Heart left ventricle (tissue), 13 donors: ENCODE measurements at regions not wholly inside any gene's neighbourhood (a gene's known extent, or its start where the extent isn't known, plus 50 kb on each side); places are given as distances from the start of the nearest gene placed in this dataset.

Experiments
- CTCF ChIP-seq, 12 donors: fragments of 200-600 bp; sonication (generic) in 4 of 12; IDR thresholded peaks; one replicate each; pipeline versions ENCODE4 v1.5.0 to v1.8.0; 2018 to 2022; ENCODE audit warnings: antibody characterized with exemption in 12 of 12, mild to moderate bottlenecking in 5 of 12
- POLR2A ChIP-seq, 2 donors: fragments of 450-650 bp; IDR thresholded peaks; one replicate each; pipeline ENCODE4 v1.6.1; 2017; ENCODE audit warnings: antibody characterized with exemption in 2 of 2, mild to moderate bottlenecking in 2 of 2, moderate library complexity in 2 of 2
- donor health status: ischemic (EF 13 %, LVEDD 7.1; RV severe dilation, severe dysfunction).
- donor health status: DM: no; HTN: yes; CAD: no.
- donor health status: DM: no; HTN: no; CAD: no.
- donor health status: ischemic (EF 25% LVEDD 6.9; RV normal size, moderate dysfunction).
- donor health status: ischemic (EF 25% LVEDD 5.7; RV mildly dilated, moderate dysfunction).
- donor health status: ischemic (EF 35%, LVEDD 5.7; RV mildly dilated, moderate dysfunction).
- donor health status: nonischemic (EF 11% LVEDD 7.7; RV severe dilation, severe dysfunction).
- donor health status: DM: yes; HTN: yes; CAD: no.
- donor health status: PGD.
- donor health status: ischemic (EF 29% LVEDD 5.4; RV normal size, mild dysfunction).
- donor health status: nonischemic (EF 23%, LVEDD 6.1; RV moderate dilation, normal function).

- TF ChIP-seq POLR2A (IDR thresholded peaks at IDR 0.05): no peak
- no peak for TF ChIP-seq CTCF (IDR thresholded peaks at IDR 0.05)
Measured at GRCh38 chr4:138087066-138087719, 155.0 kb downstream of the SLC7A11 start.
